Right lobe of liver (tissue), 4 donors: ENCODE measurements at regions not wholly inside any gene's neighbourhood (a gene's known extent, or its start where the extent isn't known, plus 50 kb on each side); places are given as distances from the start of the nearest gene placed in this dataset.

Experiments used
- POLR2A ChIP-seq: fragments of 450-650 bp; IDR thresholded peaks from one replicate; pipeline ENCODE4 v1.6.1; 2017; ENCODE audit warnings: antibody characterized with exemption, mild to moderate bottlenecking
- TF ChIP-seq, protein P1 (sequence below), 4 donors: fragments of 200-600 bp in 3 of 4; fragments of 450-650 bp in 1 of 4; IDR thresholded peaks; one replicate each; pipeline versions ENCODE4 v1.5.1 to v1.8.0; 2016 to 2022; ENCODE audit warnings: antibody characterized with exemption in 4 of 4, mild to moderate bottlenecking in 2 of 4
- donor health status: DM: no; HTN: no; CAD: no.
- donor health status: DM: no; HTN: no; CAD: no.
- donor health status: DM: no; HTN: yes; CAD: no.

DNA sequence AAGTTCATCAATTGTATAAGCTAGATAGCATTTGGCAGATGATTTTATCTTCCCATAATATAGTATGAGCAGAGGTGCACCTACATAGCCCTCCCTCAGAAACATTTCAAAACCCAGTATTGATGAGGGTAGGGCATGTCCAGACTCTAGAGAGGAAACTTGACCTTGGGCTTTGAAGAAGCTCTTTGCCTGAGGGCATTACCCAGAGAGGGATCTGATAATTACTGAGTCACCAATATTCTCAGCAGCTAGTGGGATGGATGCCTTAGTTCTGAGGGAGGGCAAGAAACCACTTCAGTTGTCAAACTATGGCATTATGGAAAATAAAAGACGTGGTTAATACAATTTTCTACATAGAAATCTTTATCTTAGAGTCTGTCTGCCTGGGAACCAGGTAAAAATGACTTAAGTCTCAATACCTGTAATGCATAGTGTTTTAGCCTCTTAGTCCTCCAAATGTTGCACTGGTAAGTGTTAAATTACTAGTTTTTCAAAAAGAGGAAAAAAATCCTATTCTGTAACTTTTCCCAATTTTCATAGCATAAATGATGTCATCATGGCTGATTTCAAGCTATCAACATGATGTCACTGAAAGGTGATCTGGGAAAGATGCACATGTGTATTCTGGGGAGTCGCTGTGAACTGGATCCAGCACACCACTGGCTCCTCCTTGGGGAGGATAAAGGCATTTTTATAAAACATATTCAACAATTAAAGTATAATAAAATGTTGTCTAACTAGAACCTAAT is 809.0 kb downstream of the KCTD16 start:
- TF ChIP-seq, protein P1, sequence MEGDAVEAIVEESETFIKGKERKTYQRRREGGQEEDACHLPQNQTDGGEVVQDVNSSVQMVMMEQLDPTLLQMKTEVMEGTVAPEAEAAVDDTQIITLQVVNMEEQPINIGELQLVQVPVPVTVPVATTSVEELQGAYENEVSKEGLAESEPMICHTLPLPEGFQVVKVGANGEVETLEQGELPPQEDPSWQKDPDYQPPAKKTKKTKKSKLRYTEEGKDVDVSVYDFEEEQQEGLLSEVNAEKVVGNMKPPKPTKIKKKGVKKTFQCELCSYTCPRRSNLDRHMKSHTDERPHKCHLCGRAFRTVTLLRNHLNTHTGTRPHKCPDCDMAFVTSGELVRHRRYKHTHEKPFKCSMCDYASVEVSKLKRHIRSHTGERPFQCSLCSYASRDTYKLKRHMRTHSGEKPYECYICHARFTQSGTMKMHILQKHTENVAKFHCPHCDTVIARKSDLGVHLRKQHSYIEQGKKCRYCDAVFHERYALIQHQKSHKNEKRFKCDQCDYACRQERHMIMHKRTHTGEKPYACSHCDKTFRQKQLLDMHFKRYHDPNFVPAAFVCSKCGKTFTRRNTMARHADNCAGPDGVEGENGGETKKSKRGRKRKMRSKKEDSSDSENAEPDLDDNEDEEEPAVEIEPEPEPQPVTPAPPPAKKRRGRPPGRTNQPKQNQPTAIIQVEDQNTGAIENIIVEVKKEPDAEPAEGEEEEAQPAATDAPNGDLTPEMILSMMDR (IDR thresholded peaks at IDR 0.05), result no peak
- no peak for TF ChIP-seq POLR2A
